ENCODE measurements at regions not wholly inside any gene's neighbourhood (a gene's known extent, or its start where the extent isn't known, plus 50 kb on each side); places are given as distances from the start of the nearest gene placed in this dataset.

- Histone ChIP-seq H3K27me3 (no peaks in the 10 kb centered on the region), H3K27ac (no peak overlapping the region), H3K9me3 (peaks cover 0 to 25% (median 13%) of the 10 kb centered on the region in 11 donors), H3K4me3 (no peak overlapping the region), H3K36me3 (no peaks in the 10 kb centered on the region), H3K4me1 (peaks cover 0 to 14% (median 11%) of the 10 kb centered on the region in 9 donors)
- WGBS, 2 donors: 79 to 94% methylated on average over 1 of the region's 1 CpG
- DNase-seq (no peak), ATAC-seq (no peak)
- TF ChIP-seq CTCF (IDR thresholded peaks at IDR 0.05): no peak
- intact Hi-C loops (cut with DNase I): no loop called here
Observed at GRCh38 chr4:158025131-158025530, 147.7 kb downstream of the GASK1B start.

GRCh38 chr4:158020734-158021346 is 152.0 kb downstream of the GASK1B start:
- TF ChIP-seq CTCF (IDR thresholded peaks at IDR 0.05): no peak
- H3K4me3 ChIP-seq: no peak overlapping the region
- no peak for ATAC-seq
- H3K4me1 ChIP-seq: peaks cover 0 to 52% (median 28%) of the 10 kb centered on the region in 9 donors
- WGBS, 2 donors: 40 to 45% methylated on average over 5 of the region's 5 CpGs
- peak overlapping the region in 6 of 10 donors; percentile 19 to 63 (median 35) for H3K27ac ChIP-seq
- no peaks in the 10 kb centered on the region for H3K27me3 ChIP-seq
- H3K36me3 ChIP-seq: no peaks in the 10 kb centered on the region
- H3K9me3 ChIP-seq: no peaks in the 10 kb centered on the region
- intact Hi-C loops (cut with DNase I): no loop called here
- no peak for DNase-seq

- peak overlapping the region in 6 of 10 donors; percentile 22 to 63 (median 42) for H3K27ac ChIP-seq
- peak in 1 of 2 donors; percentile 36 for DNase-seq
- TF ChIP-seq CTCF (IDR thresholded peaks at IDR 0.05): no peak
Observed at GRCh38 chr4:158020176-158020575, 152.6 kb downstream of the GASK1B start.

GRCh38 chr4:158018831-158019230 is 154.0 kb downstream of the GASK1B start:
- Histone ChIP-seq H3K27me3 (no peaks in the 10 kb centered on the region), H3K9me3 (no peaks in the 10 kb centered on the region), H3K27ac (peak overlapping the region in 3 of 10 donors; percentile 1 to 42 (median 4)), H3K36me3 (no peaks in the 10 kb centered on the region), H3K4me1 (peaks cover 0 to 64% (median 28%) of the 10 kb centered on the region in 9 donors), H3K4me3 (no peak overlapping the region)
- no peak for TF ChIP-seq CTCF (IDR thresholded peaks at IDR 0.05)
- DNase-seq: no peak
- intact Hi-C loops (cut with DNase I): no loop called here
- WGBS, 2 donors: 73 to 76% methylated on average over 1 of the region's 1 CpG
- ATAC-seq: no peak

More at GRCh38 chr4:158020176-158020575, 152.6 kb downstream of the GASK1B start:
- Histone ChIP-seq H3K9me3 (no peaks in the 10 kb centered on the region), H3K4me3 (no peak overlapping the region), H3K4me1 (peaks cover 0 to 56% (median 28%) of the 10 kb centered on the region in 9 donors), H3K36me3 (no peaks in the 10 kb centered on the region), H3K27me3 (no peaks in the 10 kb centered on the region)
- ATAC-seq: peak in 7 of 8 donors; percentile 49 to 92 (median 82)
- intact Hi-C loops (cut with DNase I): no loop called here
